ENCODE measurements at regions not wholly inside any gene's neighbourhood (a gene's known extent, or its start where the extent isn't known, plus 50 kb on each side); places are given as distances from the start of the nearest gene placed in this dataset.

DNA sequence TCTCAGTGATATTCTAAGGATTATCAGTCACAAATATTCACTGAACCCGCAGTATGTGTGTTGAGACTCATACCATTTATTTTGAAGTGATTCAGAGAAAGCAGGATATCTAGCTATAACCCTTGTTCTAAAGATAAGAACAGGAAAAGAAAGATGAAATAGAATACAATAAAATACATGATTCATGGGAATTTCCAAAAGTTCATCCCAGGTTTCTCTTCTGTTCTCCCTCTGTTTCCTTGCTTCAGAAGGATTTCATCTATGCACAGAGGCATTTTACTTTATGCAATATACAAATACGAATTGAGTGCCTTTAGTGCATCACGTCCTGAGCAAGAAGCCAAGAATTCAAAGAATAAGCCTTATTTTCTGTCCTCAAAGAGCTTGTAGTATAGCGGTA is 274.4 kb upstream of the GPC6 start:
- no peaks in the 10 kb centered on the region for H3K27me3 Mint-ChIP-seq
- DNase-seq (no peak), ATAC-seq (no peak)
- TF ChIP-seq, protein P1, sequence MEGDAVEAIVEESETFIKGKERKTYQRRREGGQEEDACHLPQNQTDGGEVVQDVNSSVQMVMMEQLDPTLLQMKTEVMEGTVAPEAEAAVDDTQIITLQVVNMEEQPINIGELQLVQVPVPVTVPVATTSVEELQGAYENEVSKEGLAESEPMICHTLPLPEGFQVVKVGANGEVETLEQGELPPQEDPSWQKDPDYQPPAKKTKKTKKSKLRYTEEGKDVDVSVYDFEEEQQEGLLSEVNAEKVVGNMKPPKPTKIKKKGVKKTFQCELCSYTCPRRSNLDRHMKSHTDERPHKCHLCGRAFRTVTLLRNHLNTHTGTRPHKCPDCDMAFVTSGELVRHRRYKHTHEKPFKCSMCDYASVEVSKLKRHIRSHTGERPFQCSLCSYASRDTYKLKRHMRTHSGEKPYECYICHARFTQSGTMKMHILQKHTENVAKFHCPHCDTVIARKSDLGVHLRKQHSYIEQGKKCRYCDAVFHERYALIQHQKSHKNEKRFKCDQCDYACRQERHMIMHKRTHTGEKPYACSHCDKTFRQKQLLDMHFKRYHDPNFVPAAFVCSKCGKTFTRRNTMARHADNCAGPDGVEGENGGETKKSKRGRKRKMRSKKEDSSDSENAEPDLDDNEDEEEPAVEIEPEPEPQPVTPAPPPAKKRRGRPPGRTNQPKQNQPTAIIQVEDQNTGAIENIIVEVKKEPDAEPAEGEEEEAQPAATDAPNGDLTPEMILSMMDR (IDR thresholded peaks at IDR 0.05) = no peak
- intact Hi-C loops (cut with micrococcal nuclease) = no loop called here
- H3K36me3 Mint-ChIP-seq (ENCODE audit: low read depth) = no peaks in the 10 kb centered on the region
- no peak overlapping the region for H3K4me3 Mint-ChIP-seq
- H3K9me3 Mint-ChIP-seq = no peaks in the 10 kb centered on the region
- no peak overlapping the region for H3K27ac Mint-ChIP-seq
- no peaks in the 10 kb centered on the region for H3K4me1 Mint-ChIP-seq (ENCODE audit: low read depth)
- ChIA-PET CTCF (no interaction called here), POLR2A (no interaction called here)

DNA sequence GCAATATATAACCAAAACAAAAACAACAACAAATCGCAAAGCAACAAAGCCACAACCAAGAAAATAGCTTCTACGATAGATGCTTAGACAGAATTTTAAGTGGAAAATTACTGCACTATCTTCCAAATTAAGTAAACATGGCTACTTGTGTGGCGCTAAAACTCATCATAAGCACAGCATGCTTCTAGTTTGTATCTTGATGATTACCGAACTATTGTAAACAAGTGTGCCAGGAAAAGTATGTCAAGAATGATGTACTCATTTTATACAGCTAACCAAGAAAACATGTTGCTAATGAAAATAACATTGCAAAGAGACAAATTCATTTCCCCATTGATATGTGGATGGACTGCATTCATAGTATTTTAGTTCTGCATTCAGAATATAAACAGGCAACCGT is 271.9 kb upstream of the GPC6 start:
- ATAC-seq = no peak
- Mint-ChIP-seq H3K4me1 (ENCODE audit: low read depth) (no peaks in the 10 kb centered on the region), H3K4me3 (no peak overlapping the region), H3K36me3 (ENCODE audit: low read depth) (no peaks in the 10 kb centered on the region), H3K27me3 (no peaks in the 10 kb centered on the region), H3K27ac (no peak overlapping the region), H3K9me3 (no peaks in the 10 kb centered on the region)
- ChIA-PET CTCF (no interaction called here), POLR2A (no interaction called here)
- TF ChIP-seq, protein P1 (IDR thresholded peaks at IDR 0.05) = no peak
- intact Hi-C loops (cut with micrococcal nuclease) = no loop called here
- no peak for DNase-seq

DNA sequence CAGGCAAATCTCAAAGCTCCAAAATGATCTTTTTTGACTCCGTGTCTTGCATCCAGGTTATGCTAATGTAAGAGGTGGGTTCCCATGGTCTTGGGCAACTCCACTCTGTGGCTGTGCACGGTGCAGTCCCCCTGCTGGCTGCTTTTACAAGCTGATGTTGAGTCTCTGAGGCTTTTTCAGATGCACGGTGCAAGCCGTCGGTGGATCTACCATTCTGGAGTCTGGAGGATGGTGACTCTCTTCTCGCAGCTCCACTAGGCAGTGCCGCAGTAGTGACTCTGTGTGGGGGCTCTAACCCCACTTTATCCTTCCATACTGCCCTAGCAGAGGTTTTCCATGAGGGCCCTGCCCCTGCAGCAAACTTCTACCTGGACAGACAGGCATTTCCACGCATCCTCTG is 266.8 kb upstream of the GPC6 start:
- Mint-ChIP-seq H3K4me1 (ENCODE audit: low read depth) (no peaks in the 10 kb centered on the region), H3K27ac (no peak overlapping the region), H3K27me3 (no peaks in the 10 kb centered on the region), H3K36me3 (ENCODE audit: low read depth) (no peaks in the 10 kb centered on the region), H3K9me3 (peaks cover 4% of the 10 kb centered on the region), H3K4me3 (no peak overlapping the region)
- intact Hi-C loops (cut with micrococcal nuclease) = no loop called here
- DNase-seq (no peak), ATAC-seq (no peak)
- POLR2A ChIA-PET = no interaction called here
- CTCF ChIA-PET = no interaction called here
- TF ChIP-seq, protein P1 (IDR thresholded peaks at IDR 0.05) = no peak

DNA sequence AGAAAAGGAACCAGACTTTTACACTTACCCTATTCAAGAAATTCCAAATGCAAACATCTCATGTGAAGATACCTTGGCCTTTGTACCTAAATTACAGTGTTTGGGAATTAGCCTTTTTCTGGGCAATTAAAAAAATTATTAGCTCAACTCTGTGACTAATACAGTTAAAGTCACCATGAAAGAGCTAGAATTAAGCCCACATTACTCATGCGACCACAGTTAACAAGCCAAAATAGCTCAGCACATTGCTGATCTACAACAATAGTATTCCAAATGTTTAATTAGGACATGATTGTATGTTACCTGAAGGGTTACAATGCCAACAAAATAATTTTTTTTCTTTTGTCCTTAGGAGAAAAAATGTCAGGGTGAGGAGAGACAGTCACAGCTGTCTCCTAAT is 263.6 kb upstream of the GPC6 start:
- Mint-ChIP-seq H3K4me1 (ENCODE audit: low read depth) (no peaks in the 10 kb centered on the region), H3K4me3 (no peak overlapping the region), H3K36me3 (ENCODE audit: low read depth) (no peaks in the 10 kb centered on the region), H3K9me3 (peaks cover 4% of the 10 kb centered on the region), H3K27ac (no peak overlapping the region), H3K27me3 (no peaks in the 10 kb centered on the region)
- no peak for ATAC-seq
- ChIA-PET POLR2A (no interaction called here), CTCF (no interaction called here)
- TF ChIP-seq, protein P1 (IDR thresholded peaks at IDR 0.05) = no peak
- intact Hi-C loops (cut with micrococcal nuclease) = no loop called here
- no peak for DNase-seq

DNA sequence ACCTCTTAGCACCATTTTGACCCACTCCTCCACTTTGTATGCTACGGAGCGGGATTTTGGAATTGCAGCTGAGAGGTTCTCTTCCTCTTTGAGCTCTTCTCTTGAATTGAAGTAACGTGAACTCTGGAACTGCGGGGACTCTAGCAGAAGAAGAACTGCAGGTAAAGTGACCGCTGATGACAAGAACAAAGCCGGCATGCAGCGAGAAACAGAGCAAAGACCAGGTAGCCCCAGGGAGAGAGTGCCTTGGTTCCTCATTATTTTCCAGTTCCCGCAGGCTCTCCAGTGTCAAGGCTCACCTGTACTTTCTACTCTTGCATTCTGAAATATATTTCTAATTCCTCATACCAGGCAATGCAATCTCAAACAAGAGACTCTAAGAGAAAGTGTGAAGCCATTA is 260.3 kb upstream of the GPC6 start:
- H3K4me3 Mint-ChIP-seq = no peak overlapping the region
- H3K36me3 Mint-ChIP-seq (ENCODE audit: low read depth) = no peaks in the 10 kb centered on the region
- intact Hi-C loops (cut with micrococcal nuclease) = no loop called here
- DNase-seq = no peak
- no peaks in the 10 kb centered on the region for H3K27me3 Mint-ChIP-seq
- ChIA-PET CTCF (no interaction called here), POLR2A (no interaction called here)
- H3K9me3 Mint-ChIP-seq = no peaks in the 10 kb centered on the region
- H3K4me1 Mint-ChIP-seq (ENCODE audit: low read depth) = no peaks in the 10 kb centered on the region
- no peak for ATAC-seq
- no peak overlapping the region for H3K27ac Mint-ChIP-seq
- TF ChIP-seq, protein P1 (IDR thresholded peaks at IDR 0.05) = no peak

All from activated CD8-positive, alpha-beta T cell treated with anti-CD3 and anti-CD28 coated beads for 36 hours (primary cell).